ENCODE measurements at regions not wholly inside any gene's neighbourhood (a gene's known extent, or its start where the extent isn't known, plus 50 kb on each side); places are given as distances from the start of the nearest gene placed in this dataset.

GRCh38 chr3:106540743-106541142 lies 671.9 kb upstream of the CBLB start:
- WGBS, 2 donors, result 76 to 87% methylated on average over 2 to 3 of the region's 3 CpGs

GRCh38 chr3:106542101-106542769 lies 673.4 kb upstream of the CBLB start:
- H3K27ac ChIP-seq, result no peak overlapping the region
- no peak for TF ChIP-seq CTCF (IDR thresholded peaks at IDR 0.05)
- TF ChIP-seq POLR2A (IDR thresholded peaks at IDR 0.05), result no peak
- WGBS, 2 donors, result 52 to 54% methylated on average over 6 of the region's 6 CpGs

More at GRCh38 chr3:106540743-106541142, 671.9 kb upstream of the CBLB start:
- DNase-seq (no peak), ATAC-seq (no peak)
- Histone ChIP-seq H3K9me3 (no peaks in the 10 kb centered on the region), H3K36me3 (replicated peaks in 1 of 2; ENCODE audit: insufficient read depth in 1 of 2, low read depth in 2 of 2) (no peaks in the 10 kb centered on the region), H3K4me1 (no peaks in the 10 kb centered on the region), H3K27ac (no peak overlapping the region), H3K27me3 (no peaks in the 10 kb centered on the region), H3K4me3 (no peak overlapping the region)
- intact Hi-C loops (cut with DNase I), result no loop called here
- TF ChIP-seq CTCF (IDR thresholded peaks at IDR 0.05) (no peak), POLR2A (IDR thresholded peaks at IDR 0.05) (no peak)

GRCh38 chr3:106552351-106553043 lies 683.7 kb upstream of the CBLB start:
- WGBS, 2 donors, result 82 to 88% methylated on average over 4 of the region's 4 CpGs

More at GRCh38 chr3:106542101-106542769, 673.4 kb upstream of the CBLB start:
- no peaks in the 10 kb centered on the region for H3K9me3 ChIP-seq
- ATAC-seq (no peak), DNase-seq (no peak)
- intact Hi-C loops (cut with DNase I), result no loop called here
- no peaks in the 10 kb centered on the region for H3K4me1 ChIP-seq
- H3K27me3 ChIP-seq, result no peaks in the 10 kb centered on the region
- no peak overlapping the region for H3K4me3 ChIP-seq
- H3K36me3 ChIP-seq (replicated peaks in 1 of 2; ENCODE audit: insufficient read depth in 1 of 2, low read depth in 2 of 2), result no peaks in the 10 kb centered on the region

DNA sequence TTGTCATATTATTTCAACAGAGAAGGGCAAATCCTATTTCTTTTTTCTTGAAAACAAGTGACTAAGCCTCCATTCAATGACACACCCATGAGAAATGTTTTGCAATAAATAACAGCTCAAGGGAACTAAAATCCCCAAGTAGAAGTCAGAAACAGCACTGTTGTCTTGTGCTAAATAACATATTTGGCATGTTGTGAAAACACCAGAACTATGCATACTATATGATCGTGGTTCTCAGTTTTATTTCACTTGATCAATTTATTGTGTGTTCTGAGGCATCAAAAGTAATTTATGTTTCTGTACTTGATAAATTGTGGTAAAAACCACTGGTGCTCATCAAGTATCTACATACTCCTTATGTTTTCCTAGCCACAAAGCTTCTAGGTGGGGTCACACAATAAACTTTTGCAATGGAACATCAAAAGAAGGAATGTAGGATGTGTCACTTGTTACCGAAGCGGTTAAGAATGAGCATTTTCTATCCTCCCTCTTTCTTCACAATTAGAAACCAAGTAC lies 691.7 kb upstream of the CBLB start:
- ATAC-seq (no peak), DNase-seq (no peak)
- Histone ChIP-seq H3K36me3 (replicated peaks in 1 of 2; ENCODE audit: insufficient read depth in 1 of 2, low read depth in 2 of 2) (no peaks in the 10 kb centered on the region), H3K9me3 (no peaks in the 10 kb centered on the region), H3K27me3 (no peaks in the 10 kb centered on the region), H3K4me1 (no peaks in the 10 kb centered on the region), H3K4me3 (no peak overlapping the region), H3K27ac (no peak overlapping the region)
- 54 to 82% methylated on average over 3 of the region's 3 CpGs for WGBS, 2 donors
- TF ChIP-seq POLR2A (IDR thresholded peaks at IDR 0.05) (no peak), CTCF (IDR thresholded peaks at IDR 0.05) (no peak)
- intact Hi-C loops (cut with DNase I), result no loop called here

More at GRCh38 chr3:106552351-106553043, 683.7 kb upstream of the CBLB start:
- no peaks in the 10 kb centered on the region for H3K9me3 ChIP-seq
- H3K4me3 ChIP-seq, result no peak overlapping the region
- no peaks in the 10 kb centered on the region for H3K27me3 ChIP-seq
- intact Hi-C loops (cut with DNase I), result no loop called here
- TF ChIP-seq CTCF (IDR thresholded peaks at IDR 0.05) (no peak), POLR2A (IDR thresholded peaks at IDR 0.05) (no peak)
- no peaks in the 10 kb centered on the region for H3K4me1 ChIP-seq
- ATAC-seq (no peak), DNase-seq (no peak)
- no peaks in the 10 kb centered on the region for H3K36me3 ChIP-seq (replicated peaks in 1 of 2; ENCODE audit: insufficient read depth in 1 of 2, low read depth in 2 of 2)
- no peak overlapping the region for H3K27ac ChIP-seq

Data from body of pancreas (tissue), 4 donors.